GM21825 (cell line): ENCODE measurements at regions not wholly inside any gene's neighbourhood (a gene's known extent, or its start where the extent isn't known, plus 50 kb on each side); places are given as distances from the start of the nearest gene placed in this dataset.

ENCODE experiments used
- ATAC-seq: cut with Tn5 transposase; IDR thresholded peaks from one replicate; pipeline ENCODE4 v1.9.1; 2021; ENCODE audit warnings: mild to moderate bottlenecking, moderate library complexity; ENCODE audit not compliant: unreplicated experiment

- no peak for ATAC-seq
Observed at GRCh38 chr11:27216270-27217149, 146.5 kb downstream of the CCDC34 start.

DNA sequence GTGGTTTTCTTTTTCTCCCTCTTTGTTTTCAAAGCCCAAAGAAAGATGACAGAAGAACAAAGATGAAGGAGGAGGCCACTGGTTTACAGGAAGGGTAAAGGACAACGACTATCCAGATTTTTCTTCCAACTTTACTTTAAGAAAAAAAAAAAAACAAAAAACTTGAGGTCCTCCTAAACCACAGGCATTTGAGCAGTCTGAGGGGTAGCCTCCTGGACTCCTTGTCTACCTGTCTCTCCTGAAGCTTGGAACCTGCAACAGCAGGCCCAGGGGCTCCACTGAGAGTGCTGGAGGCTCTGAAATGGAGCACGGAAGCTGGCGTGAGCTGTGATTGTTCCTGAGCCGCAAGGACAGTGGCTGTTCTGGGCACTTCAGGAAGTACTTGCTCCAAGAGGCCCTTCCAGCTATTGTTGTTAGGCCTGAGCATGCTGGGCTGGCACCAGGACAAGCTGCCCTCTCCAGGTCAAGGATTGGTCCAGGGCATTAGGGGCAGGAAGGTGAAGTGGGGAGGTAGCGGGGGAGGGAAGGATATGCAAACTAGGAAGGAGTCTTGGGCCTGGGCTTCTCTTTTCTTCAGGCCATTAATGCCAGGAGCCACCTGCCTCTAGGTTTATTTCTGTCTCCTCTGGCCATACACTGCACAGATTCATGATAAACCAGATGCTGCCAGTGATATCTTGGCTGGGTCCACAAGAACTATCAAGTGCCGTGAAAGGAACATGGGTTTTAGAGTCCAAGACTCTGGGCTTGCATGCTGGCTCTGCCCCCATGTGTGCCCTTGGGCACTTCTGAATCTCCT, 147.3 kb downstream of the CCDC34 start:
- ATAC-seq = no peak

DNA sequence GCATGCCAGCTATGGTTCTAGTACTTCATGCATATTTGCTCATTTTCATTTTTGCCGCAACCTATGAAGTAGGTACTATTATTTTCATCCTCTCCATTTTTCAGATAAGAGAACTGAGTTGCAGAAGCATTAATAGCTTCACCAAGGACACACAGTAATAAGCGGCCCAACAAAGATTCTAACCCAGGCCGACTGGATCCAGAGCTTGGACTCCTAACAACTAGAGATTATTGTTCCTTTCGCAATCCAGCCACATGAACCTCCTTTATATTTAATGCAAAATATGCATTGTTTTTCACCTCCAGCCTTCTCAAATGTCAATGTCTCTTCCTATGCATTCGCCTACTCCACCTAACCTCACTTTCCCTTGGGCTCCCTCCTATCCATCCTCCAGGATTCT, 148.3 kb downstream of the CCDC34 start:
- ATAC-seq = no peak

DNA sequence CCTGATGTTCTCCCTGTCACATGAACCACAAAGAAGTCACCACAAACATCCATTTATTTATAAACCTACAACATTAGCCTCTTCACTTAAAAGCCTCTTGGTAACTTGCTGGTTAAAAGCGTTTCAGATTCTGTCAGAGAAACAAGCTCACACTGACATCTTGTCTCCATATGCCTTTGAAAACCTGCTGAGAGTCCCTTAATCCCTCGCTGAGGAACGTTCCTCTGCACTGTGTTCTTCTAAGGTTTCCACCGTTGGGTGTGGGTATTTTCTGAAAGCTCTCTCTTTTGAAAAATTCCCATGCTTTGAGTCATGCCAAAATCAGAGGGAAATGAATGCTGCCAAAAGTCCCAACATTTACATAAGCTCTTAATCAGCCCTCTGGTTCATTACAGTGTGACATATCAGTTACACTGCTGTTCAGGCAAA, 149.8 kb downstream of the CCDC34 start:
- ATAC-seq = no peak

GRCh38 chr11:27212248-27212780, 150.7 kb downstream of the CCDC34 start:
- no peak for ATAC-seq

GRCh38 chr11:27211370-27212127, 151.5 kb downstream of the CCDC34 start:
- no peak for ATAC-seq

DNA sequence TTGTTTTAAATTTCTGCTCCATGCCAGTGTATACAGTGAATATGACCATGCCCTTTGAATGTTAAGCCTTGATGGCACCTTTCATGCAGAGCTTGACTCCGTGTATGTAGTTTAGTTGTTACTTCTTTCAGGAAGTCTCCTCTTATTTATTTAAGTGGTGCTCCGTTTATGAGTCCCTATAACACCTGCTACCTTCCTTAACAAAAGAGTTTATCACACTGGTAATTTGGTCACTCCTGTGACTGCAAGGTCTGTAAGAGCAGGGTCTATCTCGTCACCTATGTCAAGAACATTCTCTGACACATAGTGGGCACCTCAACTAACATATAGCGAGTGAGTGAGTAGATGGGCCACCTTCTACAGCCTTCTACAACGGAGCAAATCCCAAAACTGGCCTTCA, 152.5 kb downstream of the CCDC34 start:
- no peak for ATAC-seq

DNA sequence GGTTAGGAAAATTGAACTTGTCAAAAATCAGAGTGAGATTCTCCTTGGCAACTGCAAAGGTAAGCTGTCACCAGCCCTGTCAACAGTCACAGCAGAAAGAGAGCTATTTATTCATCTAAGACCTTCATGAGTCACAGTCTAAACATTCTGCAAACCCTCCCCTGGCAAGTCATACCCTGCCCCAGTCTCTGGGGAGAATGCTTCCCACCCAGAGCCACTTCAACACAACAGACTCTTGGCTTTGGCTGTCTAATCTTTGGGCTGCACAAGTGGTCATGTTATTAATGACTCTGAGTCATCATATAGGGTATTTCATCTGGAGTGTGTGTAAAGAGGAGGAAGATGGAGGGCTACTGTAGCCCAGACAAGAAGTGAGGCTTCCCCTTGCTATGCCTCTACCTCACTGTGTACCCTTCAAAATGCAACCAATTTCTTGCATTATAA, 153.4 kb downstream of the CCDC34 start:
- ATAC-seq = peak; percentile 58

- ATAC-seq = no peak
Observed at GRCh38 chr11:27208846-27209245, 154.2 kb downstream of the CCDC34 start.

DNA sequence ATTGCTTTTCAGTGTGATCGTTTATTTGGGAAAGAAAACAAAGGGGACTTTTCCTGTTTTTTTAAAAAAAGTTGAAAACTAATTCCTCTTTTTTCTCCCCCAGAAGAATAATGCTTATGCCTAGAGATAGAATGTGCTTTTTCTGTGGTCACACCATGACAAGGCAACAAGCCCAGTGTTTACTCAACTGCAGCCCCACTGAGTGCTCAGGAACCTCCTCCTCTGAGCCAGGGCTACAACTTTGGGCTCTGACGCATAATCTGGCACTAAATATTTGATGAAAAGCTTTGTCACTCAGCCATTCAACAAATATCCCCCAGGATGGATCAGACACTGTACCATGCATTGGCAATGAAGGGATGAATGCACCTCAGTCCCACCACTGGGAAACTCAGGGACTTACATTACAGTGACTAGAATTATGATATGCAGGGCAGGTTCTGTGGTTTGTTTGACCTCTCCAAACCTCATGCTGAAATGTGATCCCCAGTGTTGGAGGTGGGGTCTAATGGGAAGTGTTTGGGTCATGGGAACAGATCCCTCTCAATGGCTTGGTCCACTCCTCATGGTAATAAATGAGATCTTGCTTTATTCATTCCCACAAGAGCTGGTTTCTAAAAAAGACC, 155.9 kb downstream of the CCDC34 start:
- ATAC-seq = no peak

DNA sequence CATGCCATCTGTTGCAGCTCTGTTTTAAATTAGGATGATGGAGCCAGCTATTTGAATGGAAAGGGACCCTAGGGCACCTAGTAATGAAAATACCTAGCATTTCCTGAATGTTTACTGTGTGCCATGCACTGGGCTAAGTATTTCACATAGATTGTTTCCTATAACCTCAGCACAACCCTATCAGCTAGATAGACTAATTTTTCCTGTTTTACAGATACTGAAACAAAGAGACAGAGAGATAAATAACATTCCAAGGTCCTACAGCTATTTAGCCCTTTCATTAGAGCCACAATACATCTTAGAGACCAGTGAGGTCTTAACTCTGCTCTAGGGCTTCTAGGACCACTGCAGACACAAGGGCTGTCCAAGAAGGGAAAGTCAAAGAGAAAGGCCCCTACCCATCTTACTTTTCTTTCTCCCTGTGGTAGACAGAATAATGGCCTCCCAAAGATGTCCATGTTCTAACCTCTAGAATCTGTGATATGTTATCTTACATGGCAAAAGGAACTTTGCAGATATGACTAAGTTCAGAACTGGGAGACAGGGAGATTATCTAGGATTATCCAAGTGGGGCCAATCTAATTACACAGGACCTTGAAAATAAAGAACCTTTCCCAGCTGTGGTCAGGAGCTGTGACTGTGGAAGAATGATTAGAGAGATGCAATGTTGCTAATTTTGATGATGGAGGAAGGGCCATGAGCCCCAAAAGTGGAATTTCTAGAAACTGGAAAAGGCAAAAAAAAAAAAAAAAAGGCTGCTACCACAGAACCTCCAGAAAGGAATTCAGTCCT, 157.0 kb downstream of the CCDC34 start:
- no peak for ATAC-seq

- ATAC-seq = no peak
Observed at GRCh38 chr11:27205250-27205649, 157.8 kb downstream of the CCDC34 start.

GRCh38 chr11:27204529-27204928, 158.5 kb downstream of the CCDC34 start:
- no peak for ATAC-seq

DNA sequence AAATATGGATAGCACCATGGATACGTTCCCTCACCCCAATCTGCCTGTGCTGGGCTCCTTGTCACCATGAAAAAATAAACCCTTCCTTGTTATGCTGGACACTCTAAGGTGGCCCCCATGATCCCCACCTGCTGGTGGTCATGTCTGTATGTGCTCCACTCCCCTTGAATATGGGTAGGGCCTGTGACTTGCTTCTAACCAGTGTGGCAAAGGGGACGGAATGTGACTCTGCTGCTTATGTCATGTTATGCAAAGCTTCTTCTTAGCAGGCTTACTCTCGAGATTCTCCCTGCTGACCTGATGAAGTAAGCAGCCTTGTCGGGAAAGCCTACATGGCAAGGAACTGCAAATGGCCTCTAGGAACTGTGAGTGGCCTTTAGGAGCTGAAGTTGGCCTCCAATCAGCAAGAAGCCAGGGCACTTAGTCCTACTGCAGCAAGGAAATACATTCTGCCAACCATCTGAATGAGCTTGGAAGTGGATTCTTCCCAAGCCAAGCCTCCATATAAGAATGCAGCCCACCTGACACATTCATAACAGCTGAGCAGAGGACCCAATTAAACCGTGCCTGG, 159.9 kb downstream of the CCDC34 start:
- ATAC-seq = no peak

- no peak for ATAC-seq
Observed at GRCh38 chr11:27201454-27202302, 161.1 kb downstream of the BBOX1 start.

DNA sequence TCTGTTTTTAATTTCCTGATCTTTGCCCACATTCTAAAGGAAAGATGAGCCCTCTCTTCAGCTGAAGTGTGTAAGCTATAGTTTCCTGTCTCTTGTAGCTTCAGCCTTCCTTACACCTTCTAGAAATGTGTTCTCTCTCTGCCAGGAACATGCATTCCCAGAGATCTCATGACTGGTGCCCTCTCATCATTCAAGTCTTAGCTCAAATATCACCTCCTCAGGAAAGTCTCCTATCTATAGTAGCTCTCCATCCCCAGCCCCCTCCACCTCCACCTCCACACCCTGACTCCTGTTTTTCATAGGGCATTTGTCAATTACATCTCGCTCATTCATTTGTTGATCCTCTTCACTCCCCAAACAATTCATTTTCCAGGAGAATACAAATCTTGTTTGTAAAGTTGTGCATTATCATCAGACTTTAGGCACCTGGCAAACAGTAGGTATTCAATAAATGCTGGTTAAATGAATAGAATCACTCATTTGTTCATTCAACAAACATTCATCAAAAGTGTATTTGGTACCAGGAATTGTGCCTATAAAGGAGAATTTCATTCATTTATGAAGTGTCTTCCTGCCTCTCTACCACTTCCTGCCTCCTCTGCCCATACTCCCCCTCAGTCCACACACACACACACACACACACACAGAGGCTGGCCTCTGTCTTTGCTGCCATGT, 160.3 kb downstream of the BBOX1 start:
- no peak for ATAC-seq

DNA sequence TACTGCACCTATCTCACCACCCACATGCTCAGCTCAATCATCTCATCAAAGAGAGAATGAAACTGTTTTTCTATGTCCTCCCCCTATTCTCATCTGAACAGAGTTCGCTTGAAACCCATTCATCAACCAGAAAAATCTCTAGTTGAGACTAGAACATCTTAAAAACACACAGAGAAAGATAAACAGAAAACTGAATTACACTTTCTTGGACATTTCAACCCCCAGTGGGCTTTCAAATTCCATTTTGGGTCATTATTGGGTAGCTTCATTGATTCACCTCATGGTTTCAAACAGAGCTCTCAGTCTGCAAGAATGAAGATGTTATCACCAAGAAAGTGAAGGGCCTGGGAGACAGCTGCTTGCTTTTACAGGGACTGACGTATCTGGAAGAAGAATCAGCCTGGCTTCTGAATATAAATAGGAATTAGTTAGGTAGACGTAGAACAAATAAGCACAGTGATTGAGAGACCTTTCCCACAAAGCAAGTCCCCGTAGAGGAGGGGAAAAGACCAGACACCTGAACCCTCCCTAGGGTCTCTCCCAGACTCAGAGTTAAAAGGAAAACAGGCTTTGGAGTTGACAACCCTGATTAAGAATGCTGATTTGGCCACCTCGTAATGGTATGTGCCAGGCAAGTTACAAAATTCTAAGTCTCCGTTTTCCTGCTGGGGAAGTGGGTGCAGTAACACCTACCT, 155.7 kb downstream of the BBOX1 start:
- ATAC-seq = no peak
